Peyer's patch (tissue), 4 donors: ENCODE measurements at regions not wholly inside any gene's neighbourhood (a gene's known extent, or its start where the extent isn't known, plus 50 kb on each side); places are given as distances from the start of the nearest gene placed in this dataset.

Experiments
- DNase-seq, 3 donors: peaks; one replicate each; pipeline ENCODE4 v3.0.0-alpha.2; 2017 to 2019
- H3K27ac ChIP-seq, 4 donors: fragments of 200-600 bp; sonication (generic); one replicate each; pipeline ENCODE4 v1.5.1; 2016 to 2019
- H3K27me3 ChIP-seq, 2 donors: fragments of 200-600 bp; sonication (generic); one replicate each; pipeline ENCODE4 v1.5.1; 2019
- H3K36me3 ChIP-seq, 3 donors: fragments of 200-600 bp; sonication (generic); one replicate each; pipeline ENCODE4 v1.5.1; 2016 to 2019
- H3K4me1 ChIP-seq, 4 donors: fragments of 200-600 bp; sonication (generic); one replicate each; pipeline ENCODE4 v1.5.1; 2016 to 2019
- H3K4me3 ChIP-seq, 4 donors: fragments of 200-600 bp; sonication (generic); 1 replicate in 3 of 4; 2 replicates in 1 of 4; pipeline ENCODE4 v1.5.1; 2016 to 2019; ENCODE audit warnings: mild to moderate bottlenecking in 1 of 4
- H3K9me3 ChIP-seq, 4 donors: fragments of 200-600 bp; sonication (generic); one replicate each; pipeline ENCODE4 v1.5.1; 2016 to 2019; ENCODE audit warnings: mild to moderate bottlenecking in 1 of 4
- POLR2A ChIP-seq, 2 donors: fragments of 450-650 bp; IDR thresholded peaks; one replicate each; pipeline ENCODE4 v1.5.1; 2017; ENCODE audit warnings: antibody characterized with exemption in 2 of 2, mild to moderate bottlenecking in 2 of 2, moderate library complexity in 2 of 2
- TF ChIP-seq, protein P1 (sequence below), 6 experiments: fragments of 450-650 bp in 4 of 6; fragments of 200-600 bp in 2 of 6; sonication (generic) in 1 of 6; IDR thresholded peaks; one replicate each; pipeline ENCODE4 v1.5.1; 2017 to 2019; ENCODE audit warnings: antibody characterized with exemption in 6 of 6, mild to moderate bottlenecking in 3 of 6, moderate library complexity in 1 of 6

DNA sequence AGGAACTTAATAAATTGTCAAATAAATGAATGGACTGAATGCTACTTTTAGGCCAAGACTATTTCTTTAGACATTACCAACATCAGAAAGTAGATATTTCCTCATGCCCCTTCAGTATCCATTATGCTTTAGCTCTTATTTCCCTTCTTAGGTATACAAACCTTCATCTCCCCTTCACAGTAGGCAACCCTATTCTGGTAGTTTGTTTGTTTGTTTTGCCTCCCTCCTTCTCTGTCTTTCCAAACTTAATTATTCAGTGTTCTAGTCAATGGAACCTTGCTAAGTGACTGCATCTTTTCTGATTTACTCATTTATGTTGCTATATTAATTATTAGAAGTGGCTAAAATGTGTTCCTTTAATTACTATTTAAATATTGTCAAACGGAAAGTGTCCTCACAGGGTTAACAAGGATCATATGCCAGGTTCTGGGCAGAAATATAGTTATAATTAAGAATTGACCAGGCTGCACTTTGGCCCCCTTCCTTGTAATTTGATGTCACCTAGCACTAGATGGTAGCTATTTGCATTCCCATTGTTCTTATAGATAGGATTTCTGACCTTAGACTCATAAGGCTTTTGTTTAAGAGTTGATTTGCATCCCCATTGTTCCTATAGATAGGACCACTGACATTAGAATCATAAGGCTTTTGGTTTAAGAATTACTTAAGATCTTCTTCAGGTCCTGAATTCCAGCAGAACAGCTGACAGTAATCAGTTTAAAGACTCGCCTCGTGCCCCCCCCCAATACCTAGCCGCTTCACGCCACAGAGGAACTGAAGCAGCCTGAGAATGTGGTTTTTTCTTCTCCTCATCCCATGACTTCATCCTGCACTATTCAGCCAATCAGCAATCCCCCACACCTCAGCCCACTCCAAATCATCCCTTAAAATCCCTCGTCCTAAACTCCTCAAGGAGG is 84.4 kb upstream of the NUDT12 start:
- Histone ChIP-seq H3K36me3 (no peaks in the 10 kb centered on the region), H3K4me3 (no peak overlapping the region), H3K27me3 (no peaks in the 10 kb centered on the region), H3K4me1 (no peaks in the 10 kb centered on the region), H3K9me3 (no peaks in the 10 kb centered on the region), H3K27ac (no peak overlapping the region)
- TF ChIP-seq, protein P1, sequence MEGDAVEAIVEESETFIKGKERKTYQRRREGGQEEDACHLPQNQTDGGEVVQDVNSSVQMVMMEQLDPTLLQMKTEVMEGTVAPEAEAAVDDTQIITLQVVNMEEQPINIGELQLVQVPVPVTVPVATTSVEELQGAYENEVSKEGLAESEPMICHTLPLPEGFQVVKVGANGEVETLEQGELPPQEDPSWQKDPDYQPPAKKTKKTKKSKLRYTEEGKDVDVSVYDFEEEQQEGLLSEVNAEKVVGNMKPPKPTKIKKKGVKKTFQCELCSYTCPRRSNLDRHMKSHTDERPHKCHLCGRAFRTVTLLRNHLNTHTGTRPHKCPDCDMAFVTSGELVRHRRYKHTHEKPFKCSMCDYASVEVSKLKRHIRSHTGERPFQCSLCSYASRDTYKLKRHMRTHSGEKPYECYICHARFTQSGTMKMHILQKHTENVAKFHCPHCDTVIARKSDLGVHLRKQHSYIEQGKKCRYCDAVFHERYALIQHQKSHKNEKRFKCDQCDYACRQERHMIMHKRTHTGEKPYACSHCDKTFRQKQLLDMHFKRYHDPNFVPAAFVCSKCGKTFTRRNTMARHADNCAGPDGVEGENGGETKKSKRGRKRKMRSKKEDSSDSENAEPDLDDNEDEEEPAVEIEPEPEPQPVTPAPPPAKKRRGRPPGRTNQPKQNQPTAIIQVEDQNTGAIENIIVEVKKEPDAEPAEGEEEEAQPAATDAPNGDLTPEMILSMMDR (IDR thresholded peaks at IDR 0.05), result no peak
- no peak for TF ChIP-seq POLR2A (IDR thresholded peaks at IDR 0.05)
- no peak for DNase-seq

DNA sequence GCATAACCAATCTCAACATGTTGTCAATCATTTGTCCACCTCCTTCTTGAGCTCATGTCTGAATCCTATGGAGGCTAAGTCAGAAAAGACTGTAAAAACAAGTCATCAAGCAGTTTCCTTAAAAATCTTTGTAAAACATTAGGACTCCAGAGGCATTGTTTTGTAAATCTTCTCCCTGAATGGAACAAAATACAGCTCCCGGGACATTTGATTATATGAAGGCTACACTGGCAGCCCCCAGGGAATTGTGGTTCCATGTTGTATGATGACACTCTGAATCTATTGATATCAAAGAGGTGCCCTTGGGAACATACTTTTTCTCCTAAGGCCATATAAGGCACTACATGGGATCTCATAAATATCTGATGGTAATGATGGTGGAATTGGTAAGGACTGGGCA is 83.2 kb upstream of the NUDT12 start:
- Histone ChIP-seq H3K27me3 (no peaks in the 10 kb centered on the region), H3K27ac (no peak overlapping the region)

DNA sequence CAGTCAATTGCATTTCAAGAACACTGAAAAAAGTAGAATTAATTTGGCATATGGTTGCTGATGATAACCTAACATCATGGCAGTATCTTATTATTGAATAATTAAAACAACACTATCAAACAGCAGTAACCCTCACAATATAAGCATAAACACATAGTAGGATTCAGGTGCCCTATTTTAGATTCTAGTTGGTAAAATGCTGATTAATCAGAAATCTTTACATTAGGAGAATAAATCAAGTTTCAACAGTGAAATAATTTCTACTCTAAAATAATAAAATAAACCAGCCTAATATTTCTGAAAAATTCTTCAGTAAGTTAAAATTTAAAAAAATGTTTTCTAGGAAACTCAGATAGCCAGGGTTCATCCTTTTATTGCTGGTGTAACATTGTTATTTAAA is 76.4 kb upstream of the NUDT12 start:
- no peak overlapping the region for H3K27ac ChIP-seq
- DNase-seq, result no peak
- no peaks in the 10 kb centered on the region for H3K9me3 ChIP-seq
- no peaks in the 10 kb centered on the region for H3K4me1 ChIP-seq
- no peak for TF ChIP-seq POLR2A (IDR thresholded peaks at IDR 0.05)
- TF ChIP-seq, protein P1 (IDR thresholded peaks at IDR 0.05), result no peak
- H3K4me3 ChIP-seq, result no peak overlapping the region
- no peaks in the 10 kb centered on the region for H3K36me3 ChIP-seq
- H3K27me3 ChIP-seq, result no peaks in the 10 kb centered on the region

More for the DNA sequence above, 83.2 kb upstream of the NUDT12 start:
- Histone ChIP-seq H3K9me3 (no peaks in the 10 kb centered on the region), H3K4me1 (no peaks in the 10 kb centered on the region), H3K36me3 (no peaks in the 10 kb centered on the region), H3K4me3 (no peak overlapping the region)
- no peak for TF ChIP-seq POLR2A (IDR thresholded peaks at IDR 0.05)
- TF ChIP-seq, protein P1 (IDR thresholded peaks at IDR 0.05), result no peak
- DNase-seq, result no peak

- H3K36me3 ChIP-seq, result no peaks in the 10 kb centered on the region
- no peak for DNase-seq
Measured at GRCh38 chr5:103624675-103625074, 62.1 kb upstream of the NUDT12 start.

DNA sequence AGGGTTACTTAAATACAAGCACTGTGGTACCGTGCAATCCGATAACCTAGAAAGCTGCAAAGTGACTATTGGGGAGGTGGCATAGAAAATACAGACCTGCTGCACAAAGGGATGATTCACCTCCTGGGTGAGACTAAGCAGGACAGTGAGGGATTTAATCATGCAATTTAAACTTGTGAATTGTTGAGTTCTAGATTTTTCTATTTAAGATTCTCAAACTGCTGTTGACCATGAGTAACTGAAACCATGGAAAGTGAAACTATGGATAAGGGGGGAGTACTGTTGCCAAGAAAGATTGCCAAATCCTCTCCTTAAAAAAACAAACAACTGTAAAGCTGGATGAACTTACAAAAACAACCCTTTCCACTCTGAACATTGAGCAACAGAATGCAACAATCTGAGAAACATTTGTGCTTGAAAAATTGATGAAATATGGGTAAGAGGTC is 61.5 kb upstream of the NUDT12 start:
- no peak overlapping the region for H3K4me3 ChIP-seq
- H3K4me1 ChIP-seq, result no peaks in the 10 kb centered on the region
- H3K27me3 ChIP-seq, result no peaks in the 10 kb centered on the region
- no peak for DNase-seq
- no peak overlapping the region for H3K27ac ChIP-seq
- no peaks in the 10 kb centered on the region for H3K9me3 ChIP-seq
- TF ChIP-seq, protein P1 (IDR thresholded peaks at IDR 0.05), result no peak
- no peak for TF ChIP-seq POLR2A (IDR thresholded peaks at IDR 0.05)
- H3K36me3 ChIP-seq, result no peaks in the 10 kb centered on the region

More at GRCh38 chr5:103624675-103625074, 62.1 kb upstream of the NUDT12 start:
- no peak for TF ChIP-seq POLR2A (IDR thresholded peaks at IDR 0.05)
- TF ChIP-seq, protein P1 (IDR thresholded peaks at IDR 0.05), result no peak
- H3K4me1 ChIP-seq, result no peaks in the 10 kb centered on the region
- no peak overlapping the region for H3K4me3 ChIP-seq
- no peaks in the 10 kb centered on the region for H3K9me3 ChIP-seq
- no peak overlapping the region for H3K27ac ChIP-seq
- H3K27me3 ChIP-seq, result no peaks in the 10 kb centered on the region
